ENCODE measurements at regions not wholly inside any gene's neighbourhood (a gene's known extent, or its start where the extent isn't known, plus 50 kb on each side); places are given as distances from the start of the nearest gene placed in this dataset.

DNA sequence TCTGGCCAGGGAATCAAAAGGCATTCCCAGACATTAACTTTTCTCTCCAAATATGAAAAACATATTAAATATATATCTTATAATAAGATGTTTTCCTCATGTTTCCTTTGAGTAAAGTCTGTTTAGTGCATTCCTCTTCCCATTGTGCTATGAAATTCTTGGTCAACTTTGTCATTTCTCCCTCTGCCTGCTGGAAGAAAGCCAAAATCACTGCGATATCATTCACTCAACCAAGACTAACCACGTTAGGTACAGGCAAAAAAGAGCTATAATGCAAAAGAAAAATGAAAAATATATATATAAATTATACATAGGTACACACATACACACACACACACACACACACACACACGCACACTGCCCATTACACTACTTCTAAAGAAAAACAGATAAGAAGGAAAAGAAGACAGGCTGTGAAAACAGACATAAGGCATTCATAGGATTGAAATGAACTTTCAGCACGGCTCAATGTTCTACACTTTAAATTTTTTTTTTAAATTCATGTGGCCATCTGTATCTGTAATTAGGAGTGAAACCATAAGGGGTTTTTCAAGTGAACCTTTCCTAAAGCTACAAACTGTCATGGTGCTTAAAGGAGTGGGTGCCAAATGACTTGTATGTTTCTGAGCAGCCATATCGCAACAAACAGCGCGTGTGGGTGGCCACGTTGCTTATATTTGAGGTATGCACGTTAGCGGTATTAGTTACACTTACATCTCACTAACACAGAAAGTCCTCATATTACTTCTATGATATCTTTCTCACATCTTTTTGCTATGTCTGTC, 71.6 kb upstream of the PSMD7 start:
- no peak overlapping the region for H3K9ac ChIP-seq (ENCODE audit: low read length)
- no peak overlapping the region for H3K4me2 ChIP-seq (ENCODE audit: low read length)
- H3K9me3 ChIP-seq (ENCODE audit: control insufficient read depth in 1 of 2, insufficient read depth in 1 of 2, low read depth in 1 of 2, low read length in 2 of 2): no peaks in the 10 kb centered on the region
- H3K4me3 ChIP-seq (replicated peaks in 1 of 2; ENCODE audit: low read depth in 1 of 2, low read length in 2 of 2): no peak overlapping the region
- H3K27me3 ChIP-seq (ENCODE audit: insufficient read depth, low read length): peaks cover 14% of the 10 kb centered on the region
- no peak overlapping the region for H3K27ac ChIP-seq (ENCODE audit: low read depth, low read length)
- no peak for TF ChIP-seq RAD21 (IDR thresholded peaks at IDR 0.05; ENCODE audit: low read depth)
- no peak for TF ChIP-seq YY1 (IDR thresholded peaks at IDR 0.05; ENCODE audit: extremely low read depth, insufficient replicate concordance, low read depth, low read length)
- TF ChIP-seq CEBPB (IDR thresholded peaks at IDR 0.05; ENCODE audit: low read depth): no peak
- TF ChIP-seq, protein P1, sequence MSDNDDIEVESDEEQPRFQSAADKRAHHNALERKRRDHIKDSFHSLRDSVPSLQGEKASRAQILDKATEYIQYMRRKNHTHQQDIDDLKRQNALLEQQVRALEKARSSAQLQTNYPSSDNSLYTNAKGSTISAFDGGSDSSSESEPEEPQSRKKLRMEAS (IDR thresholded peaks at IDR 0.05): no peak
- no peak for TF ChIP-seq ZNF274 (IDR thresholded peaks at IDR 0.05; ENCODE audit: low read depth, low read length)
- TF ChIP-seq POLR2AphosphoS5 (IDR thresholded peaks at IDR 0.05; ENCODE audit: low read depth, low read length): no peak
- TF ChIP-seq, protein P2, sequence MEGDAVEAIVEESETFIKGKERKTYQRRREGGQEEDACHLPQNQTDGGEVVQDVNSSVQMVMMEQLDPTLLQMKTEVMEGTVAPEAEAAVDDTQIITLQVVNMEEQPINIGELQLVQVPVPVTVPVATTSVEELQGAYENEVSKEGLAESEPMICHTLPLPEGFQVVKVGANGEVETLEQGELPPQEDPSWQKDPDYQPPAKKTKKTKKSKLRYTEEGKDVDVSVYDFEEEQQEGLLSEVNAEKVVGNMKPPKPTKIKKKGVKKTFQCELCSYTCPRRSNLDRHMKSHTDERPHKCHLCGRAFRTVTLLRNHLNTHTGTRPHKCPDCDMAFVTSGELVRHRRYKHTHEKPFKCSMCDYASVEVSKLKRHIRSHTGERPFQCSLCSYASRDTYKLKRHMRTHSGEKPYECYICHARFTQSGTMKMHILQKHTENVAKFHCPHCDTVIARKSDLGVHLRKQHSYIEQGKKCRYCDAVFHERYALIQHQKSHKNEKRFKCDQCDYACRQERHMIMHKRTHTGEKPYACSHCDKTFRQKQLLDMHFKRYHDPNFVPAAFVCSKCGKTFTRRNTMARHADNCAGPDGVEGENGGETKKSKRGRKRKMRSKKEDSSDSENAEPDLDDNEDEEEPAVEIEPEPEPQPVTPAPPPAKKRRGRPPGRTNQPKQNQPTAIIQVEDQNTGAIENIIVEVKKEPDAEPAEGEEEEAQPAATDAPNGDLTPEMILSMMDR (IDR thresholded peaks at IDR 0.05 in 2 of 3, conservative IDR thresholded peaks at IDR 0.05 in 1 of 3; ENCODE audit: borderline replicate concordance in 1 of 3, insufficient read depth in 1 of 3, low read depth in 2 of 3, low read length in 2 of 3): no peak
- intact Hi-C loops (cut with micrococcal nuclease): no loop called here
- ChIA-PET RAD21 (ENCODE audit: low non-redundant PET in 1 of 2, low total read pairs in 2 of 2, uncharacterized antibody in 2 of 2, unreplicated experiment in 2 of 2) (no interaction called here), POLR2A (interaction anchor here (0.6 kb wide), 1 partner anchor 425 kb away, joined by 5 read pairs; no protein-coding TSS in a partner anchor), CTCF (interaction anchor here (1.6 to 1.8 kb wide), 3 partner anchors 81 to 190 kb away, joined by 3 to 30 read pairs (median 9); no protein-coding TSS in a partner anchor)
- no TSS peak for BruUV-seq (replicated peaks)
- H3K4me1 ChIP-seq (ENCODE audit: control insufficient read depth in 1 of 2, insufficient read depth in 2 of 2, low read length in 2 of 2): no peaks in the 10 kb centered on the region
- ATAC-seq (no peak), DNase-seq (ENCODE audit: low read depth, low spot score) (no peak)
- H3K79me2 ChIP-seq (ENCODE audit: insufficient read depth, low read length): no peaks in the 10 kb centered on the region
- no peaks in the 10 kb centered on the region for H3K9me2 ChIP-seq (ENCODE audit: insufficient read depth)
- H4K20me1 ChIP-seq (ENCODE audit: insufficient read depth): no peaks in the 10 kb centered on the region
- H3K36me3 ChIP-seq (ENCODE audit: control insufficient read depth in 1 of 2, insufficient read depth in 2 of 2, low read length in 2 of 2): no peaks in the 10 kb centered on the region
- no peak overlapping the region for H2AFZ ChIP-seq (ENCODE audit: low read depth, low read length, poor library complexity, severe bottlenecking)
